ENCODE measurements at regions not wholly inside any gene's neighbourhood (a gene's known extent, or its start where the extent isn't known, plus 50 kb on each side); places are given as distances from the start of the nearest gene placed in this dataset.
"Not testable (repeated sequence)": the region's sequence is repeated elsewhere in the genome, so short reads cannot be mapped to it uniquely, and the experiment has no call there.

DNA sequence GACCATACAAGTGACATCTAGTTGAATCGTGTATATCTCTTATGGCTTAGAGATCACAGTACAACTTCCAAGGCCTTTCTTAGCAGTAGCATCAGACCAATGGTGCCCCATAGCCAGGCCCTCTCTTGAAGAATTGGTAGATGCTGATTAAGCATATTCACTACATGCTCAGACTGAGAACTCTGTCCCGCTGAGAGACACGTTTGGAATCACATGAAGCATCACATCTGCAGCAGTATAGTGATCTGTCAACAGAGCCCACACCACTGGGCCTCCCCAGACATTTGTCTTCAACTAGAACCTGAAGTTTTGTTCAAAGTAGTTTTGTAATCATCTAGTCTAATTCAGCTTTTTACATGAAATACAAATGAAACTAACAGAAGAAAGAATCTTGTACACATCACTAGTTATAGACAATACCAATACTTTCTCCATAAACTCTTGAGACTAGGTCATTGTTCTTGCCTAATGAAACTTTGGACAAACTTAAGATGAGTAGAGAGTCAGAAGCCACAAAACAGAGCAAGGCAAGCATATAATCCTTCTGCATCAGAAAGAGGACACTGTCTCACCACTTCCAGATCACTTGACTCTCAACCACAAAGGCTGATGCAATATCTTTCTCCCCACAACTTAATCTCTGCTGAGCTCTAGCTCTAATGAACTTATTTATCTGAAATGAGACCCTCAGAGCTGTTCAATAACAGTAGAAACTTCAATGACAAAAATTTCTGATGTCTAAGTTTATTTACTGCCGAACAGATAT is 182.7 kb downstream of the TBX18 start:
- DNase-seq (ENCODE audit: low spot score), result no peak

DNA sequence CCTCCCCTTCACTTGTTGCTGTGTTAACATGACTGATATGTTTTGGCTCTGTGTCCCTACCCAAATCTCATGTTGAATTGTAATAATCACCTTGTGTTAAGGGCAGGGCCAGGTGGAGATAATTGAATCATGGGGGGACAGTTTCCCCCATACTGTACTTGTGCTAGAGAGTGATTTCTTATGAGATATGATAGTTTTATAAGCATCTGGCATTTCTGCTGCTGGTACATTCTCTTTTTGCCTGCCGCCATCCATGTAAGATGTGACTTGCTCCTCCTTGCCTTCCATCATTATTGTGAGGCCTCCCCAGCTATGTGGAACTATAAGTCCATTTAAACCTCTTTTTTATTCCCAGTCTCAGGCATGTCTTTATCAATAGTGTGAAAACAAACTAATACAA is 185.0 kb downstream of the TBX18 start:
- DNase-seq (ENCODE audit: low spot score), result no peak

DNA sequence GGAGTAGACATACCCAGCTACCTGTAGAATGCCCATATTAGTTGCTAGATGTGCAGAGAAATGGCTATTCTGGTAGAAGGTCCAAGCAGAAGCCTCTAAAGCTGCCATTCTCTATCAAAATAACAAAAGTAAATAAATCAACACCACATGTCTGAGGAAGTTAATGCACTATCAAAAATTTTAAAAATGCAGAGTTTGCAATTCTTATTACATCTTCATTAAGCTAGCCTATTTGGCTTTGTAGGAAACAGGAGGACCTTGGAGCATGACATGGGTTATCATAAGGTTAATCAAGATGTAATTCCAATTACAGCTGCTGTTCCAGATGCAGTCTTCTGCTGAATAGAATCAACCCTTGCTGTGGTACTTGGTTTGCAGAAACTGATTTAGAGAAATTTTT is 188.4 kb downstream of the TBX18 start:
- DNase-seq (ENCODE audit: low spot score), result no peak

DNA sequence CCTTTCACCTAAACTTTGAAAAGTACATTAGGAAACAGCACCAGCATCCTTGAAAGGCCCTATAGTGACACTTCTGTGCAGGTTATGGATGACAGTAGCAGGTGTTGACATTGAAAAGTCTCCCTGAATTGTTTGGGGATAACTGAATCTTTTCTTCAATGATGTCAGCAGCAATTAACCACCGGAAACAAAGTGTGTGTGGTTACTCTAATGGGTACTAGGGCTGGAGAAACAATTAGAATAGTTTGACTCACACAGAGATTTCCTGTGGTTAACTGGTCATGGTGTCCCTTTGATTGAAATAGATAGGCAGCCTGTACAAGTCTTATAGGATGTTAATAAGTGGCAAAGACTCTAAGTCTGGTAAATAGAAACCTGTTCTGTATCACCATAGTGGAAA is 189.1 kb downstream of the TBX18 start:
- no peak for DNase-seq (ENCODE audit: low spot score)

DNA sequence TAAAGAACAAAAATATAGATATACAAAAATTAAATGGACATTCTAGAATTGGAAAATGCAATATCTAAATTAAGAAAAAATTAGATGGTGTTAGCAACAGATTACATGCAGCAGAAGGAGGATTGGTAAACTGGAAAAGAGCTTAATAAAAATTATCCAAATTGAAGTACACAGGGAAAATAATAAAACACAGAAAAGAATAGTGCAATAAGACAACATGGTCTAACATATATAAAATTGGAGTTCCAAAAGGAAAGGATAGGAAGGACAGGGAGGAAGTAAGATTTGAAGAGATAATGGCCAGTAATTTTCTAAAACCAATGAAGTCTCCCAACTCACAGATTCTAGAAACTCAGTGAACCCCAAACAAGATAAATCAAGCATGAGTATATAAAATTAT is 194.5 kb downstream of the TBX18 start:
- DNase-seq (ENCODE audit: low spot score), result no peak

DNA sequence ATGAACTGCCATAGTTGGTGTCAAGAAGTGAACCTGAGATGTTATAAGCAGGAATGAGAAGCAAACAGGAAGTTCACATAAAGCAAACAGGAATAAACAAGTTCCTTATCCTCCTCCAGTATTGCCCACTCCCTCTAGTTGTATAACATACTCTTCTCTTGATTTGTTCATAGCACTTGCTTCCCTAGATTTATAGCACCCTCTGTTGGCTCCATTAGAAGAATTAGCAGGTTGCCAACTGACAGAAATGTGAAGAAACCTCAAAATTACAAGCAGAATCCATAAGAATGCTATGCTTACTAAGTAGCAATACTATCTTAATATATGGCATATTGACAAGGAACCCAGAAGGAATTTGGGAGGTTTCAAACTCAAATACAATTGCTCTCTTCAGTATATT is 195.4 kb downstream of the TBX18 start:
- no peak for DNase-seq (ENCODE audit: low spot score)

DNA sequence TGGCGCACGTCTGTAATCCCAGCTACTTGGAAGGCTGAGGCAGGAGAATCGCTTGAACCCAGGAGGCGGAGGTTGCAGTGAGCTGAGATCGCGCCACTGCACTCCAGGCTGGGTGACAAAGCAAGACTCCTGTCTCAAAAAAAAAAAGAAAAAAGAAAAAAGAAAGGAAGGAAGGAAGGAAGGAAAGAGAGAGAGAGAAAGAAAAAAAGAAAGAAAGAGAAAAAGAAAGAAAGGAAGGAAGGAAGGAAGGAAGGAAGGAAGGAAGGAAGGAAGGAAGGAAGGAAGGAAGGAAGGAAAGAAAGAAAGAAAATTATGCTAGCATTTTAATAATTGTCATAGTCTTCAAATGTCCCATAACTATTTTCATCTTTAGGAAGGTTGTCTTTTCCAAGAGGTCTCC is 198.7 kb downstream of the TBX18 start:
- DNase-seq (ENCODE audit: low spot score), result not testable (repeated sequence)

DNA sequence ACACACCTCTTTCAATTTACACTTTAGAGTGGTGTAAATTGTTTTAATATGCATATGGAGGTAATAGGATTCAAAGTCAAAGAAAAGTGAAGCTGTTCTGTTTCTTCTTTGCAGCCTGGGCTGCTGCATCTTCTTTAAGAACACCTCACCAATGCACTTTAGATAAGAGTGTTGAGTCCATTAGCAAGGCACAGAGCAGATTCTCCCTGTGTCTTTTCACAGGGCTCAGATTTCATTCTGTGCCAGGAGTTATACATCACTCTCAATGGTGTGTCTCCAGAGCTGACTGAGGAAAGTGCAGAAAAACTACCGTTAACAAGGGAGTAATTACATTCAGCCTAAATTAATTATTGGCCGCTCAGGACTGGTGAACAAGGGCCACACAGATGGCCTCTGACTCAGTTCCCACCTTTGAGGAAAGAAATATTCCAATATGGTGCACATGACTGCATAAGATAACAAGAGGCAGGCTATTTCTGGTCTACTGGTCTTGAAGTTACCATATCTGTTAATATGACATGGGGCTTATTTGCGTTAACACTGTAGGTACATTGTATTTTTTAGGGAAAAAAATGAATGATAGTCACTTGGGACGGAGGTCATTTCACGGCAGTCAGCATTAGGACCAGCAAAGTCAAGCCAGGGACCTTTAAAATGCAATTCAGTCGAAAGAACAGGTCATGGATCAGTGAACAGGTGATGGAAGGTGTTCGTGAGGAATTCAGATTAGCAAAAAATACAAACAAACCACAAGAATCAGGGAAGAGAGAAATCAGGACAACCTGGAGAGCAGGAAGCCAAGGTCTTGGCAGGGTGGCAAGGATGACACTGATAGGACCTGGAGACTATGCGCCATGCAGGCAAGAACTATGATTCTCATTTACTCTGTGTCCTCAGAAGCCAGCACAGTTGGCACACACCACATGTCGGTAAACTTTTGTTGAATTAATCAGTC is 203.7 kb downstream of the TBX18 start:
- no peak for DNase-seq (ENCODE audit: low spot score)

DNA sequence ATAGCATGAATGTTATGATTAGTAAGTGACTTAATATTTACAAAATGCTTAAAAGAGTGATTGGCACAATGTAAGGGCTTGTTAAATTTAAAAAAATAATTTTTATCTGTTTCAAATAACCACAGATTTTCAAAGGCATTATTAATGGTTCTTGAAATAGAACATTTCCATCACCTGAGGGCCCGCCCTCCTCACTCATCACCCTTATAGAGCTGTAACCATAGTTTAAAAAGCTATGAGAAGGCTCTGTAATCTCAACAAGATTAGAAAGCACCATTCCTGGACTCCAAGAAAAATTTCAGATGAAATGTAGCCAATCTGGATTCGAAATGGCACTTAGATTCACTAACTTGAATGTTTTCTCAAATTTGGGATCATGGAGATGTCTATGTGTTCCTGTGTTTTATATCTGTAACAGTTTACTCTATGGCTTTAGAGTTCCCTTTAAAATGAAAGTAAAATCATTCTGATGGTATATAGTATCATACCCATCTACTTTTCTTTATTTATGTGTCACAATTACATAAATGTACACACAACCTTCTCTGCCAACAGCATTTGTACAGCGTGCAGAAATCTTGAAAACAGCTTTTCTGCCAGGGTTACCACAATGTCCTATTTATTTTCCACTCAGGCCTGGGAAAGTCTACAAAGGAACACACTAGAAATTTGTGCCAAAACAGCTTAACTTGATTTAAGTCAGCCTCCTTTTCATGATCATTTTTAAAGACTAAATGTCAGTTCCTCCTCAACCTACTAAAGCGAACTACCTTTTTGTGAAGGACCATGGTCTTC is 207.7 kb downstream of the TBX18 start:
- DNase-seq (ENCODE audit: low spot score), result no peak

DNA sequence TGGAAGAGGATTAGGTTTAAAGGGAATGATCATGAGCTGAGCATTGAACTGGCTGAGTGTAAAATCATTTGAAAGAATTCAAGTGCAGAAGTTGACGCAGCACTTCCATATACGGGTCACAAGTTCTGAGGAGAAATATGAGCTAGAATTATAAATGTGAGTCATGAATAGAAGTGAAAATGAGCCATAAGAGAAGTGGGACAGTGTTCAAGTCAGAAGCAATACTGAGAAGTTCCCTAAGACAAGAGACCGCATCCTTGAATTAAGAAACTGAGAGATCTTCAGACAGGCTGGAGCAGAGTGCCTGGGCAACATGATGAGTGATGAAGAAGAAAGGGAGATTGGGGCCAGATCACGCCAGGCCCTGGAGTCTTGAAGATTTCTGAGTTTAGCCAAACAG is 209.7 kb downstream of the TBX18 start:
- no peak for DNase-seq (ENCODE audit: low spot score)

DNA sequence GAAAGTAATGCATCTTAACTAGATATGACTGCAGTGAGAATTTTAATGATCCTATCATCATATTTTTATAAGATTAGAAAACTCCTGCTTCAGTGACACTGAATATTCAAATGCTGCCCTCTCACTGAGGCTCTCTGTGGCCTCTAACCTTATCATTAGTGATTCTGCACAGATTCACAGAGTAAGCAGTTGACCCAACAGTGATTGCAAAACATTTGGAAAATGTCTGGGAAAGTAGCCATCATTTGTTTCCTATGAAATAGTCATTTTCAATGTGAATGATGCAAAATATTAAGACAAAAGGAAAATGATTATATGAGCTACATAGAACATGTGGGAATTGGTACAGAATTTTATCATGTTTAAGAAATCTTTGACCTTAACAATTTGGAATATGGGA is 210.3 kb downstream of the TBX18 start:
- no peak for DNase-seq (ENCODE audit: low spot score)

DNA sequence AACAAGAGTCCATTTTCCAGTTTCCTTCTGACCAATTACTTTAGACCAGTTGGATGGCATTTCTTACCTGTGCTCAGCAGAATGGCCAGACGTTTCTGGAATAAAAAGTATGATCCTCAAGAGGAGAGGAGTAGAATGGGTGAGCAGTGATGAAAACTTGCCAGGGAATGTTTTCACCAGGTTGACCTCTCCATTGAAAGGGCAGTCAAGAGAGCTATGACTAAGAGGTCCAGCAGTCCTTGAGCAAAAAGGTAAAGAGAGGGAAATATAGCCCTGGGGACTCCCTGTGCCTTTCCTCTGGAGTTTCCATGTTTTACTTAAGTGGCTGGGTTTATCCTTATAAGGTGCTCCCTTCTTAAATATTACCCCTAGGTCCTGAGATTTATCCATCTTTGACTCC is 210.9 kb downstream of the TBX18 start:
- DNase-seq (ENCODE audit: low spot score), result no peak

DNA sequence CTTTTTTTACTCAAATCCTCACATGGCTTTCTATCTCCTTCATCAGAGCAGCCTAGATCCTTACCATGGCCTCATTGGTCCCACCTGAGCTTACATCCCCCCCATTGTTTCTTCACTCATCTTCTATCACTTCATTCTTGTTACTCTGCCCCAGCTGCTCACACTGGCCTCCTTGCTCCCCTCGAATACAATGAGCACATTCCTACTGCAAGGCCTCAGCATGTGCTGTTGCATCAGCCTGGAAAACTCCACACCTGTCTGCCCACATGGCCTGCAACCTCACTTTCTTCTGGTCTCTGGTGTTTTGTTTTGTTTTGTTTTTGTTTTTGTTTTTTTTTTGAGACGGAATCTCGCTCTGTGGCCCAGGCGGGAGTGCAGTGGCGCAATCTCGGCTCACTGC is 212.6 kb downstream of the TBX18 start:
- no peak for DNase-seq (ENCODE audit: low spot score)

DNA sequence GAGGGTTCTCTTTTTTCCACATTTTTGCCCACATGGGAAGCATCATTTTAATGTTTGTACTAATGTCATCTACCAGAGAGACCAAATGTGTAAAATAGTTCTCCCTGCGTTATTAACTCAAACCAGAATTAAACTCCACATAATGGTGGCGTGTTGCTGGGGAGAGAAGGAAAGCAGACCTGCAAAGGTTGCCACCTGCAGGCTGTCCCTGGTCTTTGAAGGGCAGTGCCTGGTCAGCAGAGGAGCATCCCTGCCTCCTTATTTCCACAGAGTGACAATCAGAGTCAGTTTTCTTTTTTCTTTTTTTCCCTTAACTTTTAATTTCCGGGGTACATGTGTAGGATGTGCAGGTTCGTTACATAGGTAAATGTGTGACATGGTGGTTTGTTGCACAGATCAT is 214.5 kb downstream of the TBX18 start:
- no peak for DNase-seq (ENCODE audit: low spot score)

DNA sequence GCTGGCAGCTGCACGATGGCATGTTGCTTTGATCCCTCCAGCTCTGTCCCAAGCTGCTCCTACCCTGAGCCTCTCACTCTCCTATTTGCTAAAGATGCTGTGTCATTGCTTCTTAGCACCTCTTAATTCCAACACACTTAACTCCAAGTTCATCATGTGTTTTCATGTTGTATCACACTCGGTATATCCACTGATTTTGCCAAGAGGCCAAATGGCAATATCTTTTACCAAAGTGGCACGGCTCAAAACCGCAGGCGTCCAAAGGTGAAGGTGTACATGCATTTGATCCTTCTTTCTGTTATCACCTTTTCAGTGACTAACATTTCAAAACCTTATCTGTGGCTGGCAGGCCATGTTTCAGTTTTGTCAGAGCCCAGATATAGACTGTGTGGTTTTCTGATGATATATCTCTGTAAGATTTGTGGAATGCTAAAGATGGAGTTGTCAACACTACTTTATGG is 217.0 kb downstream of the TBX18 start:
- DNase-seq (ENCODE audit: low spot score), result no peak

DNA sequence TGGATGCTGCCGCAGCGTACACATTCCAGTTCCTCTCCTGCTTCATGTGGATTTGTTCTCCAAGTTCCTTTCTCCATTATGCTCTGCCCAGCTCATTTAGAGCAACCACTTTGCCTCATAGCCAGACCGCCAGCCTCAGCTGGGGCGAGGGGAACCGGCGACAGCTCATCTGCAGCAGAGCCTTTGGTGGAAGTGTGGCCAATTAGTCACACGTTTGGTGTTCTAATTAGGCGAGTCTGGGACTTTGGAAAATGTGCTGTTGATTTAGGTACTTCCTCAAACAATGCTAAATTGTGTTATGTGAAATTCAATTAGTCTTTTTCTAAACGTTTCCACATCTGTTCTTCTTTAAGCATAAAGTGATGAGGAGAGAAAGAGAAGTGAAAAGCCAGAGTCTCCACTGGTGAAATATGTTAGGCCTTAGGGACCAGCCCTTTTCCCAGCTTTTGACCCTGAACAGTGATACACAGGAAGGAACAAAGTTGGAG is 217.9 kb downstream of the TBX18 start:
- no peak for DNase-seq (ENCODE audit: low spot score)

DNA sequence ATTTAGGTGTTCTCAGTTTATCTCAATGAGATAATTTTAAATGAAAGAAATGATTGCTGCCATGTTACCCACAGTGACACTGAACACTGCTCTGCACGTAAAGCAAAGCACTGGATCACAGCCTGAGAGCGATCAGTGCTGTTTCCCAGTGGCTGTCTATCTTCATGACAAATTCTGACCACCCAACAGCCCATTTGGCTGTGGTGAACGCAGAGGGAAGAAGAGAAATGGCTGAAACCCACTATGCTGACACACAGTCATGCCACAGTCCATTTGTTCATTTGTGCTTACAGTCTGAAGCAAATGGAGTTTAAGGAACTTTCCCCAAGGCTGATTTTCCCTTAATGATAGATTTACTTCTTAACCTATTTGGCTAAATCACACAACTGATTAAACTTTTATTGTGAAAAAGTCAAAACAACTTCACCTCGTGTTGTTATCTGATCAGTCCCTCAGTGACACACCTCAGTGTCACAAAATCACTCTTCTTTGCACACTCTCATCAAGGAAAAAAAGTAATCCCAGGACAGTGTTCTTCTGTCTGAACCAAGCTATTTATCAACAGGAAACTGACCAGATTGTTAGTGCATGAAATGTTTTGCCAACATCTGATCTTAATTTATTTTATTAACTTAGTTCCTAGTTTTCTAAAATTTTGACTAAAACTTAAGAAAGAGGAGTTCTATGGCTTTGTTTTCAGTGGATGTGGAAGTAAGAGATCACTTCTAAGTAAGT is 225.1 kb downstream of the TBX18 start:
- no peak for DNase-seq (ENCODE audit: low spot score)

DNA sequence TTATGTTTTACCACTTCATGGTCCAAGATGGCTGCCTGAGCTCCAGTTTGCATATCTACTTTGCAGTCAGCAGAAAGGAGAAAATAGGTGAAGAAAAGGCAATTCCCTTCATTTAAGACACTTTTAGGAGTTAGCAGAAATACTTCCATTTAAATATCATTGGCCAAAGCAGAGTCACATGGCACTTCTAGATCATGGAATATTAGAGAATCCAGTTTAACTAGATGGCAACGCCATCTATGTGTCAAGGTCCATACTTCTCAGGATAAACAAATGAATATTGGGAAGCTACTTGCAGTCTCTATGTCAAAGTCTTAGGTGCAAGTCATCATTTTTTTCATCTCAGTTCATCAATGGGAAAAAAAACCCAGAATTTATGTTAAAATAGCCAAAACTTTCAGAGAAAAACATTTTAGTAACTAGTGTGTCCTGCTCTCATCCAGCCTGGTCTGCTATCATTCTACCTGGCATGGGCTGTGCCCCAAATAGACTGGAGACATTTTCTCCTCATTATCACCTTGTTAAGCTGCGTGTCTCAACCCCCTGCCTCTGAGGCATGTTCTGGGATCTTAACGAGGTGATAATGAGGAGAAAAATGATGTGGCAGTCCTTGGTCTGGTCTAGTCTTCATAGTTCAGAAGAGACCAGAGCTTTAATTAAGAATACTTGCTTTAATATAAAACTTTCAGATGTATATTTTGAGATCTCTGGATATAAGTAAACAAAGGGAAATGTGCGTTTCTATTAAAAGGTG is 227.3 kb downstream of the TBX18 start:
- DNase-seq (ENCODE audit: low spot score), result no peak

DNA sequence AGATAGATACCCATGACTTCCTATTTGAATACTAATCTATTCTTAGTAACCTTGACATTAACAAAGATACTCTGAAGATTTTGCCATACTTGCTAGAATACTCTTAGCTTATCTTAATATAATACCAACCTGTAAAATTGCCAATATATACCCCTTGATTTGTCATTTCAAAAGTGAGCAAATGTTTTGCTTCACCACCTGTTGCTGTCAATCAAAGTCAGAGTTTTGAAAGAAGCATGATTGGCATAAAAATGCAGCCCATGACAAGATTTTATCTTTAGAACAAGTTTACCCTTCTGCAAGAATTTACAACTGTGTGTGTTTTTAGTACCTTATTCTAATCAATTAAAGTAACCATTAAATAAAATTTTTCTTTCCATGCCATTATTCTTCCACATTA is 236.2 kb downstream of the TBX18 start:
- DNase-seq (ENCODE audit: low spot score), result no peak

DNA sequence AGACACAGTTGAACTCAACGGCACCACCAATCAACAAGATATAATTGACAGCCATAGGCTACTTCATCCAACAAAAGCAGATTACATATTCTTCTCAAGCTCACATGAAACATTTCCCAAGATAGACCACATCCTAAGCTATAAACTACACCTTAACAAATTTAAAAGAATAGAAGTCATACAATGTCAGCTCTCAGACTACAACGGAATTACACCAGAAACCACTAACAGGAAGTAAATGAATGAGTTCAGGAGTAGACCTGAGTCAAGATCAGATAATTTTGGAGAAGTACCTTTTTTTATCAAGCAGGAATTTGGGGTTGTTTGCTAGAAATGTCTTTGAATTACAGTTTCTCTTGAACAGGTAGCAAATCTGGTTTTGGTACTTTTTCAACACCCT is 237.8 kb downstream of the TBX18 start:
- no peak for DNase-seq (ENCODE audit: low spot score)

DNA sequence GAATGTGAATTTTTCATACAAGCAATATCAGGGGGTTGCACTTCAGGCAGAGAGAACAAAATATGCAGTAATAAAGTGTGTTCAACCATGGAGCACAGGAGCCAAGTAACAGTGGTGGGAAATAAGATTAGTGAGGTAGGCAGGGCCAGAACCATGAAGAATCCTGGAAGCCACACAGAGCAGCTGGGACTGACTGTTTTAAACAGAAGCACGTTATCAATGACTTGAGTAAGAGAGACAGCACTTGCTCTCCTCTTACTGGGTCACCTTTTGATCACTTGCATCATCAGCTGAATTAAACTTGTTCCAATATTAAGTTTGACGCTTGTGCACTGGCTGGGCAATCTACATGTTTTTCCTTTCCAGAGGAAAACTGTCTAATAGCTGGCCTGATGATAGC is 238.5 kb downstream of the TBX18 start:
- no peak for DNase-seq (ENCODE audit: low spot score)
